Kidney epithelial cell (primary cell): ENCODE measurements at regions not wholly inside any gene's neighbourhood (a gene's known extent, or its start where the extent isn't known, plus 50 kb on each side); places are given as distances from the start of the nearest gene placed in this dataset.

Experiments used
- DNase-seq: peaks from one replicate; pipeline ENCODE4 v3.0.0-alpha.2; 2010; ENCODE audit warnings: low read depth
- H3K27me3 ChIP-seq: 2 replicates; pipeline ENCODE4 v1.6.0; 2011; ENCODE audit warnings: low read length; ENCODE audit not compliant: control insufficient read depth, insufficient read depth
- H3K36me3 ChIP-seq: 2 replicates; pipeline ENCODE4 v1.5.1; 2011; ENCODE audit warnings: low read length; ENCODE audit not compliant: control insufficient read depth, insufficient read depth
- H3K4me3 ChIP-seq: 2 replicates; pipeline ENCODE4 v1.5.1; 2011; ENCODE audit warnings: low read depth, mild to moderate bottlenecking, control low read depth, low read length
- TF ChIP-seq, protein P1 (sequence below): IDR thresholded peaks from 2 replicates; pipeline ENCODE4 v1.5.1; 2011; ENCODE audit warnings: mild to moderate bottlenecking, moderate library complexity, low read length, control low read depth, inconsistent platforms; ENCODE audit not compliant: insufficient read depth, poor library complexity, severe bottlenecking

DNA sequence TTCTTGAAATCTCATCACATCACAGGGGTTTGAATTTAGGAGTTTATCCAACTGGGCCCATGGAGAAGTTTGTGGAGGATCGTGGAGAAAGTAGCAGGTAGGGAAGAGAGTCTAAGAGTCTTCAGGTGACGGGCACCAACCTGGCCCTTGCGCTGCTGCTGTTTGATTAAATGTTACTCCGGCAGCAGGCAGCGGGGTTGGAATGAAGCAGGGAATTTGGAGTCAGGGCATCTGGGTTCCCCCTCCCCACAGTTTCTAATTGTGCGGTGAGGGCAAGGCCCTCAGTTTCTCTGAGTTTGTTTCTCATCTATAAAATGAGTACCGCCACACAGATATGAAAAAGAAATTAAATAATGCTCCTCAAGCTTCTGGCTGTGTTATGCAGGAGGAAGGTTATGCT, 182.9 kb upstream of the RGMA start:
- no peak for DNase-seq
- Histone ChIP-seq H3K27me3 (no peaks in the 10 kb centered on the region), H3K4me3 (no peak overlapping the region), H3K36me3 (no peaks in the 10 kb centered on the region)
- TF ChIP-seq, protein P1, sequence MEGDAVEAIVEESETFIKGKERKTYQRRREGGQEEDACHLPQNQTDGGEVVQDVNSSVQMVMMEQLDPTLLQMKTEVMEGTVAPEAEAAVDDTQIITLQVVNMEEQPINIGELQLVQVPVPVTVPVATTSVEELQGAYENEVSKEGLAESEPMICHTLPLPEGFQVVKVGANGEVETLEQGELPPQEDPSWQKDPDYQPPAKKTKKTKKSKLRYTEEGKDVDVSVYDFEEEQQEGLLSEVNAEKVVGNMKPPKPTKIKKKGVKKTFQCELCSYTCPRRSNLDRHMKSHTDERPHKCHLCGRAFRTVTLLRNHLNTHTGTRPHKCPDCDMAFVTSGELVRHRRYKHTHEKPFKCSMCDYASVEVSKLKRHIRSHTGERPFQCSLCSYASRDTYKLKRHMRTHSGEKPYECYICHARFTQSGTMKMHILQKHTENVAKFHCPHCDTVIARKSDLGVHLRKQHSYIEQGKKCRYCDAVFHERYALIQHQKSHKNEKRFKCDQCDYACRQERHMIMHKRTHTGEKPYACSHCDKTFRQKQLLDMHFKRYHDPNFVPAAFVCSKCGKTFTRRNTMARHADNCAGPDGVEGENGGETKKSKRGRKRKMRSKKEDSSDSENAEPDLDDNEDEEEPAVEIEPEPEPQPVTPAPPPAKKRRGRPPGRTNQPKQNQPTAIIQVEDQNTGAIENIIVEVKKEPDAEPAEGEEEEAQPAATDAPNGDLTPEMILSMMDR, result no peak

DNA sequence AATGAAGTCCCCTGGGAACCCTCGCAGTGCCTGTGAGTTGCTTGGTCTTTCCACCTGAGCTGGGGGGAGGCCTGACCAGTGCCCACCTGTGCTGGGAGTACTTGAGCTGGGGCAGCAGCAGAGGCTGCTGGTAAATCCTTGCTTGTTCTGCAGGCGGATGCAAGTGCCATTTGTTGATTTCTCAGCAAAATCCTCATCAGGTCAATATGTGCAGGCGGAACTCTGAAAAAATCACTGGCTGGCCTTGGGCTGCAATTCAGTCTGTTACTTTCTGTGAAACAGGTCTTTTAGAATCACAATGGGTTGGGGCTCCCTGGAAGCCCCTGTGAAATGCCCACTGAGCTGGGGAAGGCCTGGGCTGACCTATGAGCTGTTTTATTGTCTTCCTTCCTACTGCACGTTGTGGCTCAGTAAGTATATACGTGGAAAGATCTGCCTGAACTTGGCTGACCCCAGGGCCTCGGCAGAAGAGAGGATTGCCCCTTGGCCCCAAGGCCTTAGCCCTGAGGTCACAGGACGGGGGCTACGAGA, 182.0 kb upstream of the RGMA start:
- Histone ChIP-seq H3K36me3 (no peaks in the 10 kb centered on the region), H3K4me3 (no peak overlapping the region), H3K27me3 (no peaks in the 10 kb centered on the region)
- TF ChIP-seq, protein P1, result no peak
- no peak for DNase-seq

DNA sequence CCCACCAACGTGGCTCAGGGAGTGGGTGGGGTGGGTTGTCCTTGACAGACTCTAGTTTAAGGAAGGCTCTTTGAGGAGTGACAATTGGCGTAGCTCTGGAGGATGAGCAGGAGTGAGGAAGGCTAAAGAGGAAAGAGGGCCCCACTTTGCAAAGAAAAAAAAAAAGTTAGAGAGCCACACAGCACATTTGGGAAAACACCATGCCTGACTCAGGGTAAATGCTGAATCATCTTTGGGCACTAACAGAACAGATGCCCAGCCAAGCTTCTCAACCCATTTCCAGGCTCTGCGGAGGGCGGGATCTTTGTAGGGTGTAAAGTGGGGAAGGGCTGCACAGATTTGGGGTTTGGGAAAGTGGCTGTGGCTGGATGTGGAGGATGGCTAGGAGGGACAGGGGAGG, 179.1 kb upstream of the RGMA start:
- Histone ChIP-seq H3K36me3 (no peaks in the 10 kb centered on the region), H3K4me3 (no peak overlapping the region), H3K27me3 (no peaks in the 10 kb centered on the region)
- no peak for DNase-seq
- TF ChIP-seq, protein P1, result no peak

DNA sequence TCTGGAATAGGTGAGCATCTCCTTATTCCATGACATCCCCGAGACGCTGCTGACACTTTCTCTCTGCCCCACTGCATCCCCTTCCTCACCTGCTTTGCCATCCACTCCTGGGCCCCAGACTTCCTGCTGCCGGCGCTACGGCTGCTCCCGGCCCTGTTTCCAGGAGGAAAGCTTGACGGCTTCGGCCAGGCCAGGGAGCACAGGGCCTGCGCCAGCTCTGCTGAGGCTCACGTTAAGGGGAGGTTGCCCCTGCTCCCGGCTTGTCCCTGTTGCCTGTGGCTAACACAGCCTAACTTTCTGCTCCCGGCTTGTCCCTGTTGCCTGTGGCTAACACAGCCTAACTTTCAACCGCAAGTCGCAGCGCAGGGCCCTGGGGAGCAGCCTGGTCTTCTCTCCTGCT, 177.3 kb upstream of the RGMA start:
- Histone ChIP-seq H3K36me3 (no peaks in the 10 kb centered on the region), H3K4me3 (no peak overlapping the region), H3K27me3 (no peaks in the 10 kb centered on the region)
- TF ChIP-seq, protein P1, result no peak
- DNase-seq, result no peak

DNA sequence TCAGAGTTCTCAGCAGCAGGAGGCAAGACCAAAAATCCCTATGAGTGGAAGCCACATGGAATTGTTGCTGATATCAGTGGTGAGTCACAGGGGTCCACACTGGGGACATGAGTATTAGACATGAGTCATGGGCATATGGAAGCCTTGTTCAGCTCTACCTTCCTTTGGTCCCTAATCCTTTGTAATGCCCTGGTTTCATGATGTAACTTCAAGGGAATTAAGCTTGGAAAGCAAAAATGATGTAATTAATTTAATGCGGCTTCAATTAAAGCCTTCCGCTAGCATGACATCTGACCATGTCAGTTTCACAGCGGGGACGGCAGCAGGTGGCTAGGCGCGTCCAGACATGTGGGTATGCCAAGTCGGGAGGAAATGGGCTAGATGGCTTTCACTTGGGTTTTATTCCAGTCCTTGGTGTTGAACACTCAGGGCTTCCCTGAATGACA, 176.1 kb upstream of the RGMA start:
- TF ChIP-seq, protein P1, result no peak
- H3K27me3 ChIP-seq, result no peaks in the 10 kb centered on the region
- no peaks in the 10 kb centered on the region for H3K36me3 ChIP-seq
- no peak overlapping the region for H3K4me3 ChIP-seq
- DNase-seq, result no peak

DNA sequence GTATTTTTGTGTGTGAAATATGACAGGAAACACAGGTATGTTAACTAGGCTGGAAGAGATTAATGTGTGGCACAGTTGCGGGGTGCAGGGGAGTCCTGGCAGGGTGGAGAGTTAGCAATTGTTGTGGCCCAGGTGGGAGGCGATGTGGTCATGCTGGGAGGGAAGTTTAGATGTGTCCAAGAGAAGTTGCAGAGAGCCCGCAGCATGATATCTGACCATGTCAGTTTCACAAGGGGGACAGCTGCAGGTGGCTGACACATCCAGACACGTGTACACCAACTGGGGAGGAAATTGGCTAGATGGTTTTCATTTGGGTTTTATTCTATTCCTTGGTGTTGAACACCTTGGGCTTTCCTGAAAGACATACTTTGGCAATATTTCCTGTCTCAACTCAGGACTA, 172.8 kb upstream of the RGMA start:
- Histone ChIP-seq H3K4me3 (no peak overlapping the region), H3K36me3 (no peaks in the 10 kb centered on the region), H3K27me3 (no peaks in the 10 kb centered on the region)
- DNase-seq, result no peak
- TF ChIP-seq, protein P1, result no peak
